ENCODE measurements at regions not wholly inside any gene's neighbourhood (a gene's known extent, or its start where the extent isn't known, plus 50 kb on each side); places are given as distances from the start of the nearest gene placed in this dataset.

- TF ChIP-seq CTCF (IDR thresholded peaks at IDR 0.05) (no peak), POLR2AphosphoS5 (IDR thresholded peaks at IDR 0.05) (no peak), POLR2A (IDR thresholded peaks at IDR 0.05) (no peak), EP300 (IDR thresholded peaks at IDR 0.05) (no peak)
Measured at GRCh38 chr20:39095870-39096269, 133.7 kb downstream of the DHX35 start.
